Lower lobe of right lung (tissue), 2 donors: ENCODE measurements at regions not wholly inside any gene's neighbourhood (a gene's known extent, or its start where the extent isn't known, plus 50 kb on each side); places are given as distances from the start of the nearest gene placed in this dataset.

Experiments used
- ATAC-seq, 2 donors: fragments of 200-7000 bp; cut with Tn5 transposase; one replicate each; pipeline ENCODE4 v1.9.1; 2020 to 2022; ENCODE audit warnings: mild to moderate bottlenecking in 2 of 2, moderate library complexity in 2 of 2
- DNase-seq: peaks from one replicate; pipeline ENCODE4 v3.0.0-alpha.2; 2020
- H3K27ac ChIP-seq: fragments of 200-600 bp; one replicate; pipeline ENCODE4 v1.8.0; 2022
- H3K27me3 ChIP-seq: fragments of 200-600 bp; one replicate; pipeline ENCODE4 v1.8.0; 2022; ENCODE audit warnings: low read depth
- H3K36me3 ChIP-seq: fragments of 200-600 bp; one replicate; pipeline ENCODE4 v1.8.0; 2022; ENCODE audit warnings: mild to moderate bottlenecking
- H3K4me1 ChIP-seq: fragments of 200-600 bp; one replicate; pipeline ENCODE4 v1.8.0; 2022
- H3K4me3 ChIP-seq: fragments of 200-600 bp; one replicate; pipeline ENCODE4 v1.8.0; 2022; ENCODE audit warnings: mild to moderate bottlenecking
- H3K9me3 ChIP-seq: fragments of 200-600 bp; one replicate; pipeline ENCODE4 v1.8.0; 2022
- intact Hi-C: fragments of 100-400 bp; cut with DNase I; formaldehyde crosslinking; loops from one replicate; pipeline ENCODE4 v1.11.0; 2022
- TF ChIP-seq, protein P1 (sequence below): fragments of 200-600 bp; IDR thresholded peaks from one replicate; pipeline ENCODE4 v1.8.0; 2022; ENCODE audit warnings: antibody characterized with exemption, mild to moderate bottlenecking
- donor health status: DM: no; HTN: yes; CAD: no; lungs with severe emphysema.

DNA sequence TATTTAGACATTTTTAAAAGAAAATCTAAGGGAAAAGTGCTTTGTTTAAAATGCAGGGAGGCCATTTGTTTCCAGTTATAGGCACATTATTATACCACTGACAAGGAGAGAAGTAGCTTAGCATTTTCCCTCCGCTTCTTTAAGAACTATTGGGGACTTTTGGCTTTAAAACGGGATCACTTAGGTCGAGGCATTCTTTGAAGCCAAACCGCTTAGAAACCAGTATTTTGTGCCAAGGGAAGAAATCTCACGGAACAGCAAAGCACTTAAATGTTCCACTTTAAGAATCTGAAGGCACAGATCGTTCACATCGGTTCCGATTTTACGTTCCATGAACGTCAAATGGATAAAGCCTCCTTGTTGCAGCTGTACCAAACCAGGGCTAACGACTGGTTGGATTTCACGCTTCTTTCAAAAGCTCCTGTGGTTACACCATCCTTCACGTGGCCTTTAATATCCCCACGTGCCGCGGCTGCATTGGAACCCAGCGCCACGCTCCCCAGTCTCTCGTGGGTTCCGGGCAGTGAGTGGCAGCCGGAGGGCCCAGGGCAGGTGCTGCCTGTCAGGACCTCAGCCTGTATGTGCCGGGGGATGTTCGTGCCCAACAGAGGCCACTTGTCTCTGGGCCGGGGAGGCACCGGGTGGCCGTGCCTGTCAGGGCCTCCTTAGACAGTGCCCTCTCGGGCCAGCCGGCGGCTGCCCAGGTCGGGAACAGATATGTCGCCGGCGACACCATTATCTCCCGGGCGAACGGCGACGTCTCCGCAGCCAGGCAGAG is 195.4 kb downstream of the KIF26A start:
- Histone ChIP-seq H3K27ac (no peak overlapping the region), H3K4me1 (no peaks in the 10 kb centered on the region), H3K4me3 (no peak overlapping the region), H3K36me3 (no peaks in the 10 kb centered on the region), H3K9me3 (peaks cover 18% of the 10 kb centered on the region), H3K27me3 (no peaks in the 10 kb centered on the region)
- TF ChIP-seq, protein P1, sequence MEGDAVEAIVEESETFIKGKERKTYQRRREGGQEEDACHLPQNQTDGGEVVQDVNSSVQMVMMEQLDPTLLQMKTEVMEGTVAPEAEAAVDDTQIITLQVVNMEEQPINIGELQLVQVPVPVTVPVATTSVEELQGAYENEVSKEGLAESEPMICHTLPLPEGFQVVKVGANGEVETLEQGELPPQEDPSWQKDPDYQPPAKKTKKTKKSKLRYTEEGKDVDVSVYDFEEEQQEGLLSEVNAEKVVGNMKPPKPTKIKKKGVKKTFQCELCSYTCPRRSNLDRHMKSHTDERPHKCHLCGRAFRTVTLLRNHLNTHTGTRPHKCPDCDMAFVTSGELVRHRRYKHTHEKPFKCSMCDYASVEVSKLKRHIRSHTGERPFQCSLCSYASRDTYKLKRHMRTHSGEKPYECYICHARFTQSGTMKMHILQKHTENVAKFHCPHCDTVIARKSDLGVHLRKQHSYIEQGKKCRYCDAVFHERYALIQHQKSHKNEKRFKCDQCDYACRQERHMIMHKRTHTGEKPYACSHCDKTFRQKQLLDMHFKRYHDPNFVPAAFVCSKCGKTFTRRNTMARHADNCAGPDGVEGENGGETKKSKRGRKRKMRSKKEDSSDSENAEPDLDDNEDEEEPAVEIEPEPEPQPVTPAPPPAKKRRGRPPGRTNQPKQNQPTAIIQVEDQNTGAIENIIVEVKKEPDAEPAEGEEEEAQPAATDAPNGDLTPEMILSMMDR, result no peak
- DNase-seq (peak; percentile 41), ATAC-seq (peak; percentile 12 to 33)
- intact Hi-C loops, result no loop called here

DNA sequence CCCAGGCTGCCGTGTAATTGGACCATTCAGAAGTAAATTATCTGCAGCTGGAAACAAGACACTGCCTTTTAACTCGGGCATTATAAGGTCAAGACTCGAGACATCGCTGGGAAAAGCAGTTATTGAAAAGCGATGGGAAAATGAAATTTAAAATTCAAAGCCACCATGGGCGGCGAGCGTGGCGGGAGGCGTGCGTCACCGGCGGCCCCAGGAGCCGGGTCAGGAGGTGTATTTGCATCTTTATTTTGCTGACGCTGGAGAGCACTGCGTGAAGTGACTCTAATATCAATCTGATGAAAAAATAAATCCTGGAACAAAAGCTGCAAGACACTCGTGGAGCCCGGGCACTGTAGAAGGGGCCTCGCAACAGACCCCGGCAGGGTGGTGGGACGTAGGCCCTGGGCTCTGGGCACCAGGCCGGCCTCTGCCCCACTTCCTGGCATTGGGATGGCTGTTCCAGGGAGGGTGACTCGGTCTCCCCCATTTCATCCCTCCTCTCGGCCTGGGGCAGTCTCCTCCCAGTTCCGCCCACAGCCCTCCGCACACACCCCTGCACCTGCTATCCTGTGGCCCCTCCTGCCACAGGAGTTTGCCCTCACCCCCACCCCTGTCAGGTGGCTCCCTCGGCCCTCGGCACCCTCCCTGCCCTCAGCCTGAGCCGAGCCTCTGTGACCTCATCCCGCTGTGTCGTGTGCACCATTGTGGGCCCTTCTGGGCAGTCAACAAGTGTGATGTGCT is 196.2 kb downstream of the KIF26A start:
- H3K36me3 ChIP-seq, result no peaks in the 10 kb centered on the region
- H3K27me3 ChIP-seq, result no peaks in the 10 kb centered on the region
- peaks cover 17% of the 10 kb centered on the region for H3K9me3 ChIP-seq
- intact Hi-C loops, result no loop called here
- ATAC-seq (peak in 1 of 2 donors; percentile 18), DNase-seq (peak; percentile 35)
- TF ChIP-seq, protein P1, result no peak
- H3K4me1 ChIP-seq, result no peaks in the 10 kb centered on the region
- H3K4me3 ChIP-seq, result no peak overlapping the region
- H3K27ac ChIP-seq, result no peak overlapping the region

DNA sequence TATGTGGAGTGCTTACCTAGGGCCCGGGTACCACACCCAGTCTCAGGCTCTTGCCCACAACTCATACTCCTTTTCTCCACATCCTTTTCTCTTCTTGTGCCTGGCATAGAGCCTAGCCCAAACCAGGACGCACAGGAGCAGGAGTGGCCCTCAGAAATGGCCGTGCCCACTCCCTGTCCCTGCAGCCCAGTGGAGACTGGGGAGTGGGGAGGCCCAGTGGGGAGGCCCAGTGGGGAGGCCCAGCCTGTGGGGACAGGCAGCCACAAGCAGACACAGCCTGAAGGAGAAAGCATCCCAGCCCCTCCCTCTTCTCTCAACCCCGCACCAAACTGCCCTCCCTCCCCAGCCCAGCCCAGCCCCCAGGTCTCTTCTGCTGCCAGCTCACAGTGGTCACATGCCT is 196.8 kb downstream of the KIF26A start:
- no peaks in the 10 kb centered on the region for H3K4me1 ChIP-seq
- H3K36me3 ChIP-seq, result no peaks in the 10 kb centered on the region
- peaks cover 11% of the 10 kb centered on the region for H3K9me3 ChIP-seq
- no peaks in the 10 kb centered on the region for H3K27me3 ChIP-seq
- intact Hi-C loops, result no loop called here
- H3K27ac ChIP-seq, result no peak overlapping the region
- H3K4me3 ChIP-seq, result no peak overlapping the region
- no peak for ATAC-seq
- DNase-seq, result no peak
- TF ChIP-seq, protein P1, result no peak

DNA sequence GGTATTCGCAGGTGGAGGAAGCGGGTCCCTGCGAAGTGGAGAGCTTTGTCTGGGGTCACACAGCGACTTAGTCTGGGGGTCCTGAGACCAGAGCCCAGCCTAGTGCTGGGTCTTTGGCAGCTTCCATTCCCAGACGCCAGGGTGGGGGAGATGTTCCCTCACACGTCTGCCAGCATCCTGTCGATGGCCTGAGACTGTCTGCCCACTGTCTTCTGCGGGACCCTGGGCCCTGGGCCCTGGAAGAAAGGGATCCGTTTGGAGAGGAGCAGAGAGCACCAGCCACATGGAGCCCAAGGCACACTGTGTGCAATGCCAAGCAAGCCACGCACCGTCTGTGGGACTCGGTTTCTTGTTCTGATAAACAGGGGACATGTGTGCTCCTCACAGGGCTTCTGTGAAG is 197.2 kb downstream of the KIF26A start:
- no peak for DNase-seq
- Histone ChIP-seq H3K36me3 (no peaks in the 10 kb centered on the region), H3K27me3 (no peaks in the 10 kb centered on the region), H3K27ac (no peak overlapping the region), H3K4me3 (no peak overlapping the region), H3K9me3 (peaks cover 6% of the 10 kb centered on the region), H3K4me1 (no peaks in the 10 kb centered on the region)
- TF ChIP-seq, protein P1, result no peak
- no peak for ATAC-seq
- intact Hi-C loops, result no loop called here

DNA sequence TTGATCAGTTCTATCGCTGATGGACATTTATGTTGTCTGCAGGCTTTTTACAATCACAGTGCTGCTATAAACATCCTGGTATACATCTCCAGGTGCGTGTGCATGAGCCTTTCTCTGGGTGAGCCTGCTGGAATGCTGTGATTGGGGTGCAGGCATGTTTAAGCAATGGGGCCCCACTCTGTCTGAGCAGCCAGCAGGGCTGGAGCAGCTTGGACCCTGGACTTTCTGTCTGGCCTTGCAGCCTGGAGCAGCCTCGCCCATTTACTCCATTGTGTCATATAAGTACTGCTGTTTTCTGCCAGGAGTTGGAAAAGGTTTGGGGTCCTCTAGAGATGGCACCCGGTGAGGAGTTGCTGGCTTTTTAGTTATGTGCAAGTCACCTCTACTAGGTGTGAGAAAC is 199.0 kb downstream of the KIF26A start:
- peaks cover 4% of the 10 kb centered on the region for H3K9me3 ChIP-seq
- intact Hi-C loops, result no loop called here
- ATAC-seq, result no peak
- H3K27ac ChIP-seq, result no peak overlapping the region
- no peaks in the 10 kb centered on the region for H3K27me3 ChIP-seq
- no peak overlapping the region for H3K4me3 ChIP-seq
- no peak for DNase-seq
- H3K36me3 ChIP-seq, result no peaks in the 10 kb centered on the region
- TF ChIP-seq, protein P1, result no peak
- H3K4me1 ChIP-seq, result peaks cover 2% of the 10 kb centered on the region
